AG04449 (cell line): ENCODE measurements at regions not wholly inside any gene's neighbourhood (a gene's known extent, or its start where the extent isn't known, plus 50 kb on each side); places are given as distances from the start of the nearest gene placed in this dataset.
"Not testable (repeated sequence)": the region's sequence is repeated elsewhere in the genome, so short reads cannot be mapped to it uniquely, and the experiment has no call there.

Experiments used
- CTCF ChIA-PET: fragments of 350-600 bp; formaldehyde crosslinking; extraction: SDS; loops from one replicate; lab custom pipeline; 2021; ENCODE audit warnings: antibody characterized with exemption; lab: Yijun Ruan, JAX
- POLR2A ChIA-PET: fragments of 400-600, 350-600 bp; formaldehyde crosslinking; extraction: SDS; loops from one replicate; lab custom pipeline; 2020; ENCODE audit warnings: antibody characterized with exemption, inconsistent platforms; lab: Yijun Ruan, JAX
- DNase-seq: peaks from one replicate; pipeline ENCODE4 v3.0.0-alpha.2; 2010; ENCODE audit warnings: low read depth, low spot score
- H3K4me3 ChIP-seq: 2 replicates; pipeline ENCODE4 v1.5.1; 2011; ENCODE audit warnings: low read depth, mild to moderate bottlenecking, control low read depth, low read length
- CTCF ChIP-seq: IDR thresholded peaks from one replicate; pipeline ENCODE4 v1.5.1; 2011; ENCODE audit warnings: mild to moderate bottlenecking, moderate library complexity, low read length, control low read depth, inconsistent platforms; ENCODE audit not compliant: insufficient read depth; ENCODE audit errors: missing control alignments

- no peak overlapping the region for H3K4me3 ChIP-seq
- POLR2A ChIA-PET = no interaction called here
- TF ChIP-seq CTCF = no peak
- CTCF ChIA-PET = no interaction called here
- DNase-seq = no peak
Observed at GRCh38 chr21:20452935-20453334, 545.3 kb upstream of the NCAM2 start.

- POLR2A ChIA-PET = no interaction called here
- TF ChIP-seq CTCF = no peak
- H3K4me3 ChIP-seq = no peak overlapping the region
- no peak for DNase-seq
- CTCF ChIA-PET = no interaction called here
Observed at GRCh38 chr21:20459838-20460237, 538.4 kb upstream of the NCAM2 start.

GRCh38 chr21:20463362-20463761 lies 534.8 kb upstream of the NCAM2 start:
- CTCF ChIA-PET = no interaction called here
- TF ChIP-seq CTCF = no peak
- POLR2A ChIA-PET = no interaction called here
- no peak for DNase-seq
- H3K4me3 ChIP-seq = no peak overlapping the region

GRCh38 chr21:20469361-20469760 lies 528.8 kb upstream of the NCAM2 start:
- DNase-seq = no peak
- ChIA-PET POLR2A (no interaction called here), CTCF (no interaction called here)
- no peak for TF ChIP-seq CTCF
- no peak overlapping the region for H3K4me3 ChIP-seq

- DNase-seq = no peak
- POLR2A ChIA-PET = no interaction called here
- TF ChIP-seq CTCF = no peak
- CTCF ChIA-PET = no interaction called here
- no peak overlapping the region for H3K4me3 ChIP-seq
Observed at GRCh38 chr21:20486303-20486702, 511.9 kb upstream of the NCAM2 start.

GRCh38 chr21:20502915-20503314 lies 495.3 kb upstream of the NCAM2 start:
- POLR2A ChIA-PET, CTCF ChIA-PET, DNase-seq, H3K4me3 ChIP-seq: not testable (repeated sequence)

GRCh38 chr21:20507783-20508182 lies 490.4 kb upstream of the NCAM2 start:
- TF ChIP-seq CTCF = no peak
- DNase-seq = no peak
- no peak overlapping the region for H3K4me3 ChIP-seq
- CTCF ChIA-PET = no interaction called here
- POLR2A ChIA-PET = no interaction called here
